Loucy (cell line): ENCODE measurements at regions not wholly inside any gene's neighbourhood (a gene's known extent, or its start where the extent isn't known, plus 50 kb on each side); places are given as distances from the start of the nearest gene placed in this dataset.

Experiments
- H2AFZ ChIP-seq: fragments of 200-600 bp; sonication (generic); 2 replicates; pipeline ENCODE4 v1.6.0; 2016; ENCODE audit warnings: antibody characterized with exemption, mild to moderate bottlenecking, low read length, moderate library complexity
- H3F3A ChIP-seq: fragments of 200-600 bp; 2 replicates; pipeline ENCODE4 v1.6.0; 2016; ENCODE audit warnings: antibody characterized with exemption, low read depth, mild to moderate bottlenecking
- H3K27me3 ChIP-seq: fragments of 200-600 bp; sonication (generic); 2 replicates; pipeline ENCODE4 v1.6.1; 2014; ENCODE audit warnings: low read length, mild to moderate bottlenecking; ENCODE audit not compliant: insufficient read depth, poor library complexity, severe bottlenecking
- H3K36me3 ChIP-seq: fragments of 200-600 bp; sonication (generic); 2 replicates; pipeline ENCODE4 v1.6.1; 2016; ENCODE audit warnings: low read length; ENCODE audit not compliant: insufficient read depth
- H3K4me1 ChIP-seq: fragments of 200-600 bp; sonication (generic); 2 replicates; pipeline ENCODE4 v1.5.1; 2014; ENCODE audit warnings: low read length, mild to moderate bottlenecking; ENCODE audit not compliant: insufficient read depth, poor library complexity, severe bottlenecking
- H3K4me2 ChIP-seq: fragments of 200-600 bp; sonication (generic); 2 replicates; pipeline ENCODE4 v1.6.0; 2014; ENCODE audit warnings: antibody characterized with exemption, low read length, low read depth, mild to moderate bottlenecking; ENCODE audit not compliant: poor library complexity, severe bottlenecking
- H3K4me3 ChIP-seq: fragments of 200-600 bp; sonication (generic); 2 replicates; pipeline ENCODE4 v1.5.1; 2014; ENCODE audit warnings: low read length, mild to moderate bottlenecking, mixed read lengths; ENCODE audit not compliant: poor library complexity, severe bottlenecking
- H3K79me2 ChIP-seq: fragments of 200-600 bp; sonication (generic); 2 replicates; pipeline ENCODE4 v1.6.1; 2014; ENCODE audit warnings: low read length; ENCODE audit not compliant: insufficient read depth
- H3K9ac ChIP-seq: fragments of 200-600 bp; sonication (generic); 2 replicates; pipeline ENCODE4 v1.6.0; 2014; ENCODE audit warnings: mild to moderate bottlenecking, low read depth, low read length, moderate library complexity; ENCODE audit not compliant: poor library complexity, severe bottlenecking
- H3K9me2 ChIP-seq: fragments of 200-600 bp; sonication (generic); replicated peaks from 2 replicates; pipeline ENCODE4 v1.6.1; 2016; ENCODE audit warnings: low read depth, low read length, mixed read lengths
- H3K9me3 ChIP-seq: fragments of 200-600 bp; sonication (generic); 2 replicates; pipeline ENCODE4 v1.6.1; 2014; ENCODE audit warnings: mild to moderate bottlenecking, antibody characterized with exemption, low read length, low read depth; ENCODE audit not compliant: insufficient read depth
- H4K20me1 ChIP-seq: fragments of 200-600 bp; sonication (generic); 2 replicates; pipeline ENCODE4 v1.6.0; 2014; ENCODE audit warnings: antibody characterized with exemption, low read length, mild to moderate bottlenecking; ENCODE audit not compliant: insufficient read depth, poor library complexity, severe bottlenecking
- EZH2phosphoT487 ChIP-seq: fragments of 200-600 bp; IDR thresholded peaks from 2 replicates; pipeline ENCODE4 v1.6.1; 2018; ENCODE audit warnings: antibody characterized with exemption, mild to moderate bottlenecking, moderate library complexity, borderline replicate concordance
- TF ChIP-seq, protein P1 (sequence below): fragments of 200-600 bp; sonication (generic); conservative IDR thresholded peaks from 2 replicates; pipeline ENCODE4 v1.5.1; 2014; ENCODE audit warnings: mild to moderate bottlenecking, antibody characterized with exemption, low read length

DNA sequence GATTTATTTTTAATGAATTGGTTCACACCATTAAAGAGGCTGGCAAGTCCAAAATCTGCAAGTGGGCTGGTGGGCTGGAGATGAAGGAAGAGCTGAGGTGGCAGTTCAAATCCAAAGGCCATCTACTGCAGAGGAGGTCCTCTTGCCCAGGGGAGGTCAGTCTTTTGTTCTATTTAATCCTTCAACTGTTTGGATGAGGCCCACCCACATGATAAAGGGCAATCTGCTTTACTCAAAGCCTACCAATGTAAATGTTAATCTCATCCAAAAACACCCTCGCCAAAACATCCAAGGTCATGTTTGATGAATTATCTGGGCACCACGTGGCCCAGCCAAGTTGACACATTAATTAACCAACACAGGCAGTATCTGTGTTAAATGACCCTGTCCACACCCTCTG lies 99.0 kb downstream of the RRAGC start:
- Histone ChIP-seq H3K9me2 (no peaks in the 10 kb centered on the region), H3K4me2 (no peak overlapping the region), H3K9me3 (no peaks in the 10 kb centered on the region), H3K4me1 (no peaks in the 10 kb centered on the region), H3F3A (no peaks in the 10 kb centered on the region), H3K27me3 (no peaks in the 10 kb centered on the region), H2AFZ (no peak overlapping the region), H3K9ac (no peak overlapping the region), H3K79me2 (no peaks in the 10 kb centered on the region), H3K36me3 (no peaks in the 10 kb centered on the region), H3K4me3 (no peak overlapping the region), H4K20me1 (no peaks in the 10 kb centered on the region)
- TF ChIP-seq, protein P1, sequence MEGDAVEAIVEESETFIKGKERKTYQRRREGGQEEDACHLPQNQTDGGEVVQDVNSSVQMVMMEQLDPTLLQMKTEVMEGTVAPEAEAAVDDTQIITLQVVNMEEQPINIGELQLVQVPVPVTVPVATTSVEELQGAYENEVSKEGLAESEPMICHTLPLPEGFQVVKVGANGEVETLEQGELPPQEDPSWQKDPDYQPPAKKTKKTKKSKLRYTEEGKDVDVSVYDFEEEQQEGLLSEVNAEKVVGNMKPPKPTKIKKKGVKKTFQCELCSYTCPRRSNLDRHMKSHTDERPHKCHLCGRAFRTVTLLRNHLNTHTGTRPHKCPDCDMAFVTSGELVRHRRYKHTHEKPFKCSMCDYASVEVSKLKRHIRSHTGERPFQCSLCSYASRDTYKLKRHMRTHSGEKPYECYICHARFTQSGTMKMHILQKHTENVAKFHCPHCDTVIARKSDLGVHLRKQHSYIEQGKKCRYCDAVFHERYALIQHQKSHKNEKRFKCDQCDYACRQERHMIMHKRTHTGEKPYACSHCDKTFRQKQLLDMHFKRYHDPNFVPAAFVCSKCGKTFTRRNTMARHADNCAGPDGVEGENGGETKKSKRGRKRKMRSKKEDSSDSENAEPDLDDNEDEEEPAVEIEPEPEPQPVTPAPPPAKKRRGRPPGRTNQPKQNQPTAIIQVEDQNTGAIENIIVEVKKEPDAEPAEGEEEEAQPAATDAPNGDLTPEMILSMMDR = no peak
- TF ChIP-seq EZH2phosphoT487 = no peak

DNA sequence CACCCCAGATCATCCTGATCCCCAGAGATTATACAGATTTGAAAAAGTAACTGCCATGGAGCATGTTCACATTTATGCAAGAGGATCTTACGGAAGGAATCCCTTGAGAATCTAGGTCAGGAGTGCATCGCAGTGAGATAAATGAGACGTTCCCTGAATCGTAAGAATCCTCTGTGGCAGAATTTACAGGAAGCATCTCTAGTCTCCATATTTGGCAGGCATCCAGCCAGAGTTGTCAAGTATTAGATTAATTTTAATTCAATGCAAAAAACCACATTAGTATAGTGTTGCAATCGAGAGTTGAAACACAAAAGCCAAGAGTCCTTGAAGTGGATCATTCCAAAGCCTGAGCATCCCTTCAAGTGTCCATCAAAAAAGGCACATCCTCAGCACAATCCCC lies 100.8 kb downstream of the RRAGC start:
- Histone ChIP-seq H3K4me3 (no peak overlapping the region), H4K20me1 (no peaks in the 10 kb centered on the region), H3K9me3 (no peaks in the 10 kb centered on the region), H3F3A (no peaks in the 10 kb centered on the region), H2AFZ (no peak overlapping the region), H3K27me3 (no peaks in the 10 kb centered on the region), H3K9me2 (no peaks in the 10 kb centered on the region), H3K79me2 (no peaks in the 10 kb centered on the region), H3K9ac (no peak overlapping the region), H3K4me2 (no peak overlapping the region), H3K4me1 (no peaks in the 10 kb centered on the region), H3K36me3 (no peaks in the 10 kb centered on the region)
- TF ChIP-seq, protein P1 = no peak
- no peak for TF ChIP-seq EZH2phosphoT487

DNA sequence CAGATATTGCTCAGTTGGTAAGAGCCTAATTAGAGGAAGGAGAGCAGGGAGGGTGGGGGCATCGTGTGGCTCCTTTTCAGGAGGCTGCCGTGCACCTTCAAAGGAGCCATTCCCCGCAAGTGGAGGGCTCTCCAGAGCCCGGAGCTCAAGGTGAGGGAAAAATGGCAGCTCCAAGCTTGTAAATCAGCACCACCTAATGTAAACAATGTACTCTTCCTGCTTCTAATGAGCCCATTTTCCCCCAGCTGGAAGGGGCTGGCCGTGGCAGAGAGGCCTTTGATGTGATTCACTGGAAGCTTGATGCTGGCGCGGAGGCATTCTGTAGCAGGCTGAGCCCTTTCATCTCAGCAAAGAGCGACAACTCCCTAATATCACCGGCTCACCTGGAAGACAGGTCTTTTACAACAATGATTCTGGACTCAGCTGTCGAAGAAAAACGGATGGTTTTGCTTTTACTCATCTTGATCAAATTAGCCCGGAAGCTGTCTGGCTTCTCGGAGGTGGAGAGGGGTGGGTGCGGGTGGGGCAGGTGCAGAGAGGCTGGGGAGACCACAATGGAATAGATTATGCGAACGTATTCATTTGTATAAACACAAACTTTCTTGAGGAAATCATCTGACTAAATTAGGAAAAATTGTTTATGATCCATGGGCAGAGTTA lies 112.5 kb downstream of the RRAGC start:
- Histone ChIP-seq H4K20me1 (no peaks in the 10 kb centered on the region), H3K79me2 (no peaks in the 10 kb centered on the region), H3K4me3 (no peak overlapping the region), H3K4me1 (no peaks in the 10 kb centered on the region), H3K27me3 (no peaks in the 10 kb centered on the region), H3K9me2 (no peaks in the 10 kb centered on the region), H3K4me2 (no peak overlapping the region), H3F3A (no peaks in the 10 kb centered on the region), H3K9me3 (0 out of 2 replicates have a peak, but pooled peaks cover 4% of the 10 kb centered on the region), H2AFZ (no peak overlapping the region), H3K36me3 (no peaks in the 10 kb centered on the region), H3K9ac (no peak overlapping the region)
- TF ChIP-seq, protein P1 = no peak
- TF ChIP-seq EZH2phosphoT487 = no peak
